ENCODE measurements at regions not wholly inside any gene's neighbourhood (a gene's known extent, or its start where the extent isn't known, plus 50 kb on each side); places are given as distances from the start of the nearest gene placed in this dataset.

- TF ChIP-seq CTCF (optimal IDR thresholded peaks at IDR 0.05 in 1 of 3, IDR thresholded peaks at IDR 0.05 in 1 of 3, conservative IDR thresholded peaks at IDR 0.05 in 1 of 3; ENCODE audit: extremely low read depth in 1 of 3, insufficient read depth in 2 of 3, low read length in 3 of 3) (no peak), EZH2 (IDR thresholded peaks at IDR 0.05; ENCODE audit: low read length) (no peak)
These were observed 442.4 kb upstream of the BOD1L1 start for GRCh38 chr4:14069886-14070285.
